ENCODE measurements at regions not wholly inside any gene's neighbourhood (a gene's known extent, or its start where the extent isn't known, plus 50 kb on each side); places are given as distances from the start of the nearest gene placed in this dataset.
"Not testable (repeated sequence)": the region's sequence is repeated elsewhere in the genome, so short reads cannot be mapped to it uniquely, and the experiment has no call there.

DNA sequence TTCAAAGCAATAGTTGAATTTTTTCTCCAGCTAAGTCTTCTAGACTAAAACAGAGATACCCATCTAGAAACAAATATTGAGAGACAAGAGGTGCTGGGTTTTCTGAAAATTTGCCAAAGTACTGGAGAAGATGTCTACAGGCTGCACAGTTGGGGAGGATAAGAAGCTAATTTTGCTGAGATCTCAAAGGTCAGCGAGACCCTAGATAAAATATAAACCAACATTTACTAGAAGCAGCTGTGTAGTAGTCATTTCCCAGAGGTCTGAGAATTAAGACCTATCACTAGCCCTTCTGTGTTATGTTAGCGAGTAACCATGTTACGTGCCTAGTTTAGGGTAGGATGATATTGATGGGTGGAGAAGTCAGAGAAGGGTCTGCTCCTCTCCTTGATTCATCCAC is 208.5 kb upstream of the TNC start:
- DNase-seq = no peak

DNA sequence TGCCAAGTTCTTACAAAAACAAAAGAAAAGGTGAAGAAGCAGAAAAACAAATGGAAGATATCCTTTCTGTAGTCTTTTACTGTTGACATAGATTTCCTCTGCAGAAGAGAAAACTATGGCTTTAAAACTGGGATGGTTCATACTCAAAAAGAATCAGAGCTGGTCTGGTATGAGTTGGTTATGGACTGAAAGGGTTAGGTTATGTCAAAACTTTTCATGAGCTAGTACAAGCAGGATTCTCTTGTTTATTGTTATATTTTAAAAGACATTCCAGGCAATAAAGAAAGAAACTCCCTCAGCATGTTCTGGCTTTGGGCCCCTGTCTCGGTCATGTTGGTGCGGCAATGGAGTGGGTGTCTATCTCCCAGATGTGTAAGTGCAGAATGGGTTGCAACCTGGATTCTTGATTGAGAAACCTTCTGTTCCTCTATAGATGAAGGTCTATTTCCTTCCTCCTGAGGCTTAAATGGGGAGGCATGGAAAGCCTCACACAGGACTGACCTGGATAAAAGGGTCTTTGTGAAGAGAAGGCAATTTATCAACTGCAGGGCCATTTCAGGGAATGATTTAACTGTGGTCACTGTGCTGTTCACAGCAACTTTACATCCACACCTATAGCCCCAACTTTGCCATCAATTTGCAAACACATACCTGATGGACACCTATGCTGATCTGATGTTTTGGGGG is 209.6 kb upstream of the TNC start:
- peak; percentile 63 for DNase-seq

DNA sequence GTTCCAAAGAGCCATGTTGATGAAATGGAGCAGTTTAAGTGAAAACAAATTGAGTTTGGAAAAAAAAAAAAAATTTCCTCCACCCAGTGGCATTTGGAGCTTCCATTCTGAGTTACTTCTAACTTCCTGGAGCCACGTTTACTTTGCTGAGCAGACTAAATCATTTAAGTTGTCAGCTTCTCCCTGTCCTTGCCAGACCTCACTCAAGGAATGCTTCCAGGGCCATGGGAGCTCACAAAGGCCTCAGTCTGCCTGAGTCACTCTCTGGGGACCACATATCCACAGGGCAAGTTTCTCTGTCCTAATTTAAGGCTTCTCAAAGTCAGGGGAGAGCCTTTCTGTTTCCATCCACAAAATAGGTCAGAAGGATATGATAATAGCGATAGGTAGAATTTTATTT is 210.3 kb upstream of the TNC start:
- DNase-seq = peak; percentile 97

DNA sequence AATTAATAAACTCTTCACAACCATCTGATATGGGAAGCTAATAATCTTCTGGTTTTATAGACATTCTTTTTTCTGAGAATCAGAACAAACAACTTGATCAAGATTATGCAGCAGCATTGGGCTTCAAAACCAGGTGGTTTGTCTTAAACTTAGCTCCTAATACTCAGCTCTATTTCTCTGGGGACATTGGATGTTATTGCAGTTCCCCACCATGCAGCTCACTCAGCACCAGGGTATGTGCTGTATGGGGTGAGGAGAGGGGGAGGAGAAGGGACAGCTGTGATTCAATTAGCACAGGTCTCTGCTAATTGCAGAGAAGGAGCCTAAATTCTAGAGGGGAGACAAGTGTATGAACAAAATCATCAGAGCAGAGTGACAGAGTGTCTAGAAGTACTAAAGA is 210.7 kb upstream of the TNC start:
- DNase-seq = peak; percentile 37

DNA sequence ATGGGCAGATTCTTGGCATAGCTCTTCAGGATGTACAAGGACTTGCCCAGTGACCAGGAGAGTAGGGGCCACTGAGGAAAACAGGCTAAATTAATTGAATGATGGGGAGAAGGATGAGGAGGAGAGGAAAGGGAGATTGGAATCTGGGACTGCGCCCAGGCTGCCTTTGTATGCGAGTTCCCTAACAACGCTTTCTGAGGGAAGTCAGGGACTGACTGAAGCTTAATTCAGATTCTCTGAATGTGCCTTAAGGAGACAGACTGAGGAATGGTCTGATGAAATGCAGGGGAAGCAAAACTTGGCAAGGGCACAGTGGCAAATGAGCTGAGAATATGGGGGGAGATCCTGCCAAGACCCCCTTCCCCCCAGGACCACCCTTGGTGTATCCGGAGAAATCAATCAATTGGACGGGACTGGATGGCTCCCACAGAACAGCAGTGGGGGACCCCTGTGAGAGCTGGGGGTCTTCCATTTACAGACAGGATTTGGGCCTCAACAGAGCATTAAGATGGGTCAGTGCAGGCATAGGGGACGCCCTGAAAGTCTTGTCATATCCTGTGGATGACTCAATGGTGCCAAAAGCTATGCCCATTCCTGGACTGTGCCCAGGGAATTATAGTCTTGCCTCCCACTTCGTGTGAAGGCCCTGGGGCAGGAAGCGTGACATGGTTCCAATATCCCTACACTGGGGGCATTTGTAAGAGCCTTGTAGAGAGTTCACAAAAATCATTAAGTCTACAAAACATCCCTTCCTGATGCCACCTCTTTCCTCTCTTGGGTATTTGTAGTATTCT is 215.5 kb upstream of the TNC start:
- DNase-seq = no peak

DNA sequence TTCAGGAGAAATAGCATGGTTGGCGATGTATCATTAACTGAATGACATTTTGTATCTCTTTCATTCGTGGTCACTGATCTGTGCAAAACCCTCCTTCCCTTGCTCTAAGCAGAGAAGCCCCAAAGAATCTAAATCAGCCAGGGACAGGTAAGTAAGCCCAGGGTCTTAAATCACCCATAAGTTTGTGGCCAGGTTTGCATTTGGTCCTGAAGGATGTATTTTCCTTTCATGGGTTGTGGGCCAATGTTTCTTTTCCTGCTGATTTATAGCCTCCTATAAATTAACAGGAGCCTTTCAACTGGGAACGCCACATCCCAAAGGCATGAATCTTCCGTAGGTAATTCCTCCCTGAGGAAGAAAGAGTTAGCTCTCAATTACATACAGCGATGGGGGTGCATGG is 217.5 kb upstream of the TNC start:
- no peak for DNase-seq

DNA sequence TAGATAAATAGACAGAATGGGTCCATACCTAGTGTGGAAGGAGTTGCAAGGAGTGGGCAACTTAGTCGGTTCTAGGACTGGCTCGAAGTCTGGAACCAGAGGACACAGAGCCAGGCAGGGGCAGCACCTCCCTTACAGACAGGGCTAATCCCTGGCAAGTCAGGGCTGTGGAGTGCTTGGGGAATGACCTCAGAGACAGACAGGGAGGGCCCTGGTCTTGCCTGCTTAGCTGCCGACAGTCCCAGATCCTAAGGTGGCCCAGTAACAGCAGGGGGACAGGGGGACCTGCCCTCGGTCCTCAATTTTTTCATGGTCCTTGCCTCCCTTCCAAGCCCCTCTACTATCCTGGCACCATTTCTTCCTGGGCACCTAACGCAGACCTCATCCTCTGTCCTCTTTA is 222.4 kb upstream of the TNC start:
- no peak for DNase-seq

DNA sequence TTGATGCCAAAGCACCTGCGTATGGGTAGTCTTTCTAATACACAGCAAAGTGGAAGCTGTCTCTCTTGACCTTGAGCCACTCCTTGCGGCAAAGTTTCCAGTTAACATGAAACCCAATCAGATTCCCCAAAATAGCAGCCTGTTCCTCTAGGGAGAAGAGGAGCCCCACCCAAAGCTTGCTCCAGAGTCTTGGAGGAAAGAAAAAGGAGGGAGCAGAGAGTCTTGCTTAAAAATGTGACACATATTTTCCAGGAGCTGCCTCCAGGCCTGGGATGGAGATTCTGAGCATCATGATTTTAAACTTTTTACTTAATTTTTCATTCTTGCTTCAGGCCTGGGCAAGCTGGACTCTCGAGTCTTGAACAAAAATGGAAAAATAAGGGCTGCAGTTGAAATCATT is 223.5 kb upstream of the TNC start:
- no peak for DNase-seq

DNA sequence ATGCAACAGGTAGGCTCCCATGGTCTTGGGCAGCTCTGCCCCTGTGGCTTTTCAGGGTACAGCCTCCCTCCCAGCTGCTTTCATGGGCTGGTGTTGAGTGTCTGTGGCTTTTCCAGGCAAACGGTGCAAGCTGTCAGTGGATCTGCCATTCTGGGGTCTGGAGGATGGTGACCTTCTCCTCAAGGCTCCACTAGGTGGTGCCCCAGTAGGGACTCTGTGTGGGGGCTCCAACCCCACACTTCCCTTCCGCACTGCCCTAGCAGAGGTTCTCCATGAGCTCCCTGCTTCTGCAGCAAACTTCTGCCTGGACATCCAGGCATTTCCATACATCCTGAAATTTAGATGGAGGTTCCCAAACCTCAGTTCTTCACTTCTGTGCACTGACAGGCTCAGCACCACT is 229.8 kb upstream of the TNC start:
- DNase-seq = not testable (repeated sequence)

DNA sequence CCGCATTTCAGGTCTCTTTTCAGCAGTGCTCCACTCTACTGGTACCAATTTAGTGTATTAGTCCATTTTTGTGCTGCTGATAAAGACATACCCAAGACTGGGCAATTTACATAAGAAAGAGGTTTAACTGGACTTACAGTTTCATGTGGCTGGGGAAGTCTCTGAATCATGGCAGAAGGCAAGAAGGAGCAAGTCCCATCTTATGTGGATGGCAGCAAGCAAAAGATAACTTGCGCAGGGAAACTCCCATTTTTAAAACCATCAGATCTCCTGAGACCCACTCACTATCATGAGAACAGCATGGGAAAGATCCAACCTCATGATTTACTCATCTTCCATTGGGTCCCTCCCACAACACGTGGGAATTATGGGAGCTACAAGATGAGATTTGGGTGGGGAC is 231.0 kb upstream of the TNC start:
- DNase-seq = not testable (repeated sequence)

DNA sequence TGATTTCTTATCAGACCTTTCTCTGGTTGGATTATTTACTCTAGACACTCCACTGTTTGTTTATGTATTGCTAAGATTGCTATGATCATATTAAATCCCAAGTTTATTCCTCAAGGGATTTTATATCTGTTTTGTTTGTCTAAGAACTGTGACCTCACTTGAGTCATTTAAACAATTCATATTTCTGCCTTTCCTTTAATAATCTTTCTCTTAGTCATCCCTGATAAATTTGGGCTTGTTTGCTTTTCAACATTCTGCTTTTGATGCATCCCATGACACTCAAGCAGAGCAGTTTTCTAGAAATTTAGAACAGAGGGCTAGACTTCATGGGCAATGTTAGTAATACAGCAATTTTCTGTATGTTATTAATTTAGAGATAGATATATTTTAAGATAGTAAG is 231.6 kb upstream of the TNC start:
- DNase-seq = peak; percentile 75

DNA sequence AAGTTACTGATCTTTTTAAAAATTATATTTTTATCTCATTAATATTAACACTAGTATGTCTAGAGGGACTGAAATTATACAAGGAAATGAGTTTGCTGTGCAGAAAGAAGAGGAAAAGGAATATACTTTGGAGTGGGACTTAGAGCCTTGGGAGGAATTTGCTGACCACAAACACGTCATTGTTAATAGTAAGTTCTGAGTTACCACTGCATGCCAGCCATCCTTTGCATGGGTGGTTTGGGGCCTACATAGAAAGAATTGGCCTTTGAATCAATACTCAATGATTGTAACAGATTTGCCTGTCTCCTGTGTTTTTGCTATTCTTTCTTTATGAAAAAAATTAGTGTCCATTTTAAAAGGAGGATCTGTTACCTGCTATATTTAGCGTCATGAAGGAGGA is 232.6 kb upstream of the TNC start:
- DNase-seq = no peak

DNA sequence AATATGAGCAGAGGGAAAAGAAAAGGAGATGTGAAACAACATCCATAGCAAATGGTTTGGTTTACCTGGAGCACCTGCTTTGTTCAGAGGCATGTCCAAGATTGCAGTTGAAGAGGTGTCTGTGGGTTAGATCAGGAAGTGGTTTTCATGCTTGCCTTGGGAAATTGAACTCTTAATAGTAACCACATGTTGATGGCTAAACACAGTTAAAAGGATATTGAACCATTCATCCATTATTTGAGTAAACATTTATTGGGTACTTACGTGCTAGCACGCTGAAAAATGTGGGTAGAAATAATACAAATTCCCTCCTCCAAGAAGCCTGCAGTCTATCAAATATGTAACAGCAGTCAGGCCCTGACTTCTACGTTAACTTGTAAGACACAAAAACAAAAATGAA is 235.7 kb upstream of the TNC start:
- DNase-seq = no peak

DNA sequence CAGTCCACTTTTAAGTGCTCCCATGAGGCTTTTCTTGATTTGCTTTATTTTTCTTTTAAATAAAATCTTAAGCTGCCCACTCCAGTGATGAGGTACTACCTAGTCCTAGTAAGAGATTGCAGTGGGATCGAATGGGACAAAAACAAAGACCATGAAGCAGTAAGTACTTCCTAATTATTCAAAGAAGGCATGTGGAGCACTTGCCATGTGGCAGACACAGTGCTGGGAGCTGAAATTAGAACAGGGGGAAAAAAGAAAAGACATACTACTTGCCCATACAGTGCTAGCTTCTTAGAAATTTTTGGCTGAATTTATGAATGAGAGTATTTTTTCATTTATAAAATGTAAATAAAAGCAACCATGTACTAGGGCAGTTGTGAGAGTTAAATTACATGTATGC is 239.9 kb upstream of the TNC start:
- DNase-seq = no peak

DNA sequence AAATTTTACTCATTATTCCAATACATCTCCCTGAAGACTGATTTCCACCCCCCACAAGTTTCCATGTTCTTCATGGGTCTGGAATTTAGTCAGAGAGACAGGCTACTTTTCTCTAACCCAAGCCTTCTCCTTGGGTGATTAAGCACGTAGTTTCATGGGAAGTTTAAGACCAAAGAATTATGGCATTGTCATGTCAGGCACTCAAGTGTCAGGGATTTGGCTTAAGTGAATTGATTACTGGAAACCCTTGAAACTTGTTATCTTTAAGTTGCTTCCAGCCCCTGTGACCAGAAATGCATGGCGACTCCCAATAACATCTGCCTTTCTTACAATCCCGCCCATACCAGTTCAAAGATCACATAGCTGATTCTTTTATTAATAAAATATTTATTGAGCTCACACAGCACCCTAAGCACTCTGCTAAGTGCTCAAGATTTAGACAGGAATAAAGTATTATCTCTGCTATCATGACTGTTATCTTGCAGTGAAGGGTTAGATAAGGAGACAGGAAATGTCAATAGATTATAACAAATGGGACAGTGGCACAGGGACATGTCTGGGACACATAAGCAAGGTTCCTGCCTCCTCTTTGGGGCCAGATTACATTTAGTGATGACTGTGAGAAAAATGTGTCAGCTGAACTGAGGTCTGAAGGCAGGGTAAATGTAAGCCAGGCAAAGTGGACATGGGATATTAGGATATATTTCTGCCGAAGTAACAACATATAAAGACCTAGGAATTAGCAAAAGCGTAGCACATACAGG is 241.2 kb upstream of the TNC start:
- peak; percentile 78 for DNase-seq

DNA sequence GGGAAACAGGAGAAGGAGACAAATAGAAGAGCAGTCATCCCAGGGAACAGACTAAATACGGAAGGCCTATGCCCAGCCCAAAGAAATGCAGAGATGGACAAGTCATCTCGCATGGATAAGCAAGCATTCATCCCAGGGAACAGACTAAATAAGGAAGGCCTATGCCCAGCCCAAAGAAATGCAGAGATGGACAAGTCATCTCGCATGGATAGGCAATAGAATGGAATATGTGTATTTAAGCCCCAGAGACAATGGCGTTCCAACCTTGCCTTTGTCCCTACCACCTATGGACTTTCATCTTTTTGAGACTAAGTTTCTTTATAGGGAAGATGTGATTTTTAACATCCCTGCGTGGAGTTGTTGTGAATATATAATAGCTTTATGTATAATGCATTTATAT is 242.2 kb upstream of the TNC start:
- no peak for DNase-seq

DNA sequence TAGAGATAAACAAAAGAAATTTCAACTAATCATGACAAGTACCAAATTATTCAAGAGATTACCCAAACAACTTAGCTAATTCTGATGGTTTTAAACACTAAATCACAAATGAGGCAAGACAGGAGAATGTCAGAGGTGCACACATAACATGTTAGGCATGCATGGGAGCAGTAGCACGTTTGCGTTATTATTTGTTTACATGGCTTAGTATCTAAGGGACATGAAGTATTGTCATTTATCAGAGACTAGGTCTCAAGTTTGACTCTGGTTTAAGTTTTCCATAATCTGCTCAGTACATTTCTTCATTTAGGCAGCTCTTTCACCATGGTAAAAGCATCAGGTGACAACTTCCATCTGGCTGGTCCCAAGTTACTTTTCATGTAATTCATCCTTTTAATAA is 244.1 kb upstream of the TNC start:
- no peak for DNase-seq

DNA sequence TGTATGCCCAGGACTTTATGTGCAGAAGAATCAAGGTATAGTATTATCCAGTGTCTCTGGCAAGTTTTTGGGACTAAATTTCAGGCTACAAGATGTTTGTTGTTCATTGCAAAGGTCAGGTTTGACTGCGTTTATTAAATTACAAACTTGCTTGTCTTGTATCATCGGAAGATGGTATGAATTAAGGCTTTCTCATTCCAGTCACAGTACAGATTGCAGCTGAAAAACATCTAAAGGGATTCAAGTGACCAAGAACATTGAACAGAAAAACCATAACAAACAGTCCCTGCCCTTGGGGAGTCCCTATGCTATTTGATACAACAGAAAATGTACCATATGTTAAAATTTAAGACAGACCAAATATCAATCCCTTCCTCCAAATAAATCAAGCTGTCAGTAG is 244.7 kb upstream of the TNC start:
- DNase-seq = no peak

DNA sequence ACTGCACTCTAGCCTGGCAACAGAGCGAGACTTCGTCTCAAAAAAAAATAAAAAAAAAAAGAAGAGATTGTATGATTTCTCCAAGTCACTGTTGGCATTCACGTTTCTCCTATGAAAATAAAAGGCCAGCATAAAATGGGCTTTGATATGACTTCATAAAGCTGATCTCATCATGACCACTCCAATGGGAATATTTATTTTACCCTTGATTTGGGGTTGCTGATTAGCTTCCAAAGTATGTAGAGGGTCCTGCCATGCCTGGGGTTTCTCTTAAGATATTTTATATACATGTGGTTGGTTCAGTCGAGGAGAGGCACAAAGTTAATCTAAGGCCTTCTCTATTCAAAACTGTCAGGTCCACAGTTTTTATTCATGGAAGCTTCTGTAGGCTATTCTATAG is 247.0 kb upstream of the TNC start:
- DNase-seq = no peak

DNA sequence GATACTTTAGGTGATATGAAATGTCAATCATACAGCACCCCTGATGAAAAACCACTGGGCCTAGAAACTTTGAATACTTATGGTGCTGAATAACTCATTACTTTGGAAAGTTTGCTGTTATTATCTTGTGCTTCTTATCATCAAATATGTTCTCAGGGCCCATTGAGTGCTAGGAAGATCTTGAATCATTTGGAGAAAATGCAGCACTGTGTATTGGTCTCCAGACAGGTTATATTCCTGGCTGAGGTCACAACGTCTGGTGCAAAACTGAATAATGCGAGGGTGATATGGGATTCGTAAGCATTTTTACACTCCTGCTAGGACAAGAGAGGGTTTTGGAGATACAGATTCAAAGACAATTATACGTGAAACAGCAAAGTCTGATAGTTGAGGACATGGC is 249.4 kb upstream of the TNC start:
- DNase-seq = no peak

DNA sequence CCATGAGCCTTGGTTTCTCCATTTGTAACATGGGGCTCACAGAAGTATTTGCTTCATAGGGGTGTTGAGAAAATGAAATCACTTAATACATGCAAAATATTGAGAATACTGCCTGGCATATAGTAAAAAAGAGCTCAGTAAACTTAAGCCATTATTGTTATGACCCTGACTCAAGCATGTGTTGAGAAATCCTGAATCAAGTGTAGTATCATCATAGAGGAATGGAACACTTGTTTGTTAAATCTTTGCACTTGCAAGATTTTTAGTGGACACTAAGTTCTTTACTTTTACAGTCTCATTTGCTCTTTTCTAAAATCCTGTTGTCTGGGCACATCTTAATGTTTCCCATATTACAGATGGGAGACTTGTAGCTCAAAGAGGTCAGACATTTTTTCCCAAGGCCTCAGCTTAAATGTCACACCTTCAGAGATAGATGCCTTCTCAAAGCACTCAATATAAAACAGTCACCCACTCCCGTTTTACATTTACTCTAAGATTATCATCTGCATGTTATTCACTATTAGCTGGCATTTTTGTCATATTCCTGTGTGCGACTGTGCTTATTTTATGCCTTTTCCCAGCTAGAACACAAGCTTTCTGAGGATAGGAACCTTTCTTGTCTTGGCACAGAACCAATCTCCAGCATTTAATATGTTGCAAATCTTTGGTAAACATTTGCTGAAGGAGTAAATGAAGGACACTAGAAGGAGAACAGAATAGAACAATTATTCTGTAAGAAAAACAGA is 250.0 kb upstream of the TNC start:
- DNase-seq = peak; percentile 56

DNA sequence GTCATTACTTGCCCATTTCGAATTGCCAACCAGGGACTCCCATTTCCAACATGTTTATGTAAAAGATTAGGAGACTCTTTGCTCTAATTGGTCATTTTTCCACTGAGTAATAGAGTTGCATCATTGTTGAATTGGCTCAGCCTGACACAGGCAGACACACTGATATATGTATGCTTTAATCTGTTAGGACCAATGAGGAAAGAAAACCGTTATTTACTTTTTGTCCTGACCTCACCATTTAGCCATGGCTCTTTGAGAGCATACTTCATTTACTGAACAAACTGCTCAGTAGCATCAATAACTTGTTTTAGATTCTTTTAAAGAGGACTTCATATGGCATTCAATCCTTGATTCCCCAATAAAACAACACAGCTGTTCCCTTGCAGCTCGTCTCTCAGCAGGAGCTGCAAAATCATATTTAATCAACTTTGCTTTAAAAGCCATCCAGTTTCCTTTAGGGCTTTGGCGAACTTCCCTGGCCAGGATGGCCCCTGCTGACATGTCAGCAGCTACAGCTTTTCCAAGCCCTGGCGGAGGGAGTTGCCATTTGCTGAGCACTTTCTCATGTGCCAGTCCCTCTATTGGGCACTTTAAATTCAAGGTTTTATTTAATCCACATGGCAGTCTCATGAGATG is 251.5 kb upstream of the TNC start:
- DNase-seq = peak; percentile 78

Measured in fibroblast of skin of right biceps (primary cell).